ENCODE measurements at regions not wholly inside any gene's neighbourhood (a gene's known extent, or its start where the extent isn't known, plus 50 kb on each side); places are given as distances from the start of the nearest gene placed in this dataset.

- TF ChIP-seq CTCF (IDR thresholded peaks at IDR 0.05) (no peak), POLR2A (IDR thresholded peaks at IDR 0.05) (no peak)
Observed at GRCh38 chr3:67920969-67921368, 266.6 kb upstream of the SUCLG2 start.
